ENCODE measurements at regions not wholly inside any gene's neighbourhood (a gene's known extent, or its start where the extent isn't known, plus 50 kb on each side); places are given as distances from the start of the nearest gene placed in this dataset.

- TF ChIP-seq CTCF (conservative IDR thresholded peaks at IDR 0.05; ENCODE audit: low read length): no peak
- no peak for TF ChIP-seq EZH2phosphoT487 (IDR thresholded peaks at IDR 0.05; ENCODE audit: borderline replicate concordance)
Observed at GRCh38 chr21:27691006-27691405, 724.1 kb upstream of the ADAMTS5 start.

GRCh38 chr21:27690426-27690825 is 723.5 kb upstream of the ADAMTS5 start:
- no peaks in the 10 kb centered on the region for H3K4me1 ChIP-seq (ENCODE audit: insufficient read depth, low read length, poor library complexity, severe bottlenecking)
- 0 out of 2 replicates have a peak, but pooled peaks cover 6% of the 10 kb centered on the region for H3K9me3 ChIP-seq (ENCODE audit: insufficient read depth, low read depth, low read length)
- no peaks in the 10 kb centered on the region for H3K27me3 ChIP-seq (ENCODE audit: insufficient read depth, low read length, poor library complexity, severe bottlenecking)
- H3K36me3 ChIP-seq (ENCODE audit: insufficient read depth, low read length): no peaks in the 10 kb centered on the region
- no peak overlapping the region for H3K4me3 ChIP-seq (ENCODE audit: low read length, poor library complexity, severe bottlenecking)
- no peak for TF ChIP-seq EZH2phosphoT487 (IDR thresholded peaks at IDR 0.05; ENCODE audit: borderline replicate concordance)
- TF ChIP-seq CTCF (conservative IDR thresholded peaks at IDR 0.05; ENCODE audit: low read length): no peak
- no peaks in the 10 kb centered on the region for H3F3A ChIP-seq (ENCODE audit: low read depth)
- no peak overlapping the region for H3K4me2 ChIP-seq (ENCODE audit: low read depth, low read length, poor library complexity, severe bottlenecking)
- H3K9me2 ChIP-seq (replicated peaks; ENCODE audit: low read depth, low read length): no peaks in the 10 kb centered on the region
- H4K20me1 ChIP-seq (ENCODE audit: insufficient read depth, low read length, poor library complexity, severe bottlenecking): no peaks in the 10 kb centered on the region
- H2AFZ ChIP-seq (ENCODE audit: low read length): no peak overlapping the region
- H3K9ac ChIP-seq (ENCODE audit: low read depth, low read length, poor library complexity, severe bottlenecking): no peak overlapping the region
- H3K79me2 ChIP-seq (ENCODE audit: insufficient read depth, low read length): no peaks in the 10 kb centered on the region

More at GRCh38 chr21:27691006-27691405, 724.1 kb upstream of the ADAMTS5 start:
- Histone ChIP-seq H3K9me3 (ENCODE audit: insufficient read depth, low read depth, low read length) (0 out of 2 replicates have a peak, but pooled peaks cover 6% of the 10 kb centered on the region), H3K79me2 (ENCODE audit: insufficient read depth, low read length) (no peaks in the 10 kb centered on the region), H3K9ac (ENCODE audit: low read depth, low read length, poor library complexity, severe bottlenecking) (no peak overlapping the region), H3F3A (ENCODE audit: low read depth) (no peaks in the 10 kb centered on the region), H4K20me1 (ENCODE audit: insufficient read depth, low read length, poor library complexity, severe bottlenecking) (no peaks in the 10 kb centered on the region), H2AFZ (ENCODE audit: low read length) (no peak overlapping the region), H3K4me3 (ENCODE audit: low read length, poor library complexity, severe bottlenecking) (no peak overlapping the region), H3K4me2 (ENCODE audit: low read depth, low read length, poor library complexity, severe bottlenecking) (no peak overlapping the region), H3K27me3 (ENCODE audit: insufficient read depth, low read length, poor library complexity, severe bottlenecking) (no peaks in the 10 kb centered on the region), H3K9me2 (replicated peaks; ENCODE audit: low read depth, low read length) (no peaks in the 10 kb centered on the region), H3K4me1 (ENCODE audit: insufficient read depth, low read length, poor library complexity, severe bottlenecking) (no peaks in the 10 kb centered on the region), H3K36me3 (ENCODE audit: insufficient read depth, low read length) (no peaks in the 10 kb centered on the region)

GRCh38 chr21:27688773-27689172 is 721.9 kb upstream of the ADAMTS5 start:
- TF ChIP-seq CTCF (conservative IDR thresholded peaks at IDR 0.05; ENCODE audit: low read length) (no peak), EZH2phosphoT487 (IDR thresholded peaks at IDR 0.05; ENCODE audit: borderline replicate concordance) (no peak)
- Histone ChIP-seq H3K9me3 (ENCODE audit: insufficient read depth, low read depth, low read length) (0 out of 2 replicates have a peak, but pooled peaks cover 6% of the 10 kb centered on the region), H3K4me2 (ENCODE audit: low read depth, low read length, poor library complexity, severe bottlenecking) (no peak overlapping the region), H3K36me3 (ENCODE audit: insufficient read depth, low read length) (no peaks in the 10 kb centered on the region), H3K9ac (ENCODE audit: low read depth, low read length, poor library complexity, severe bottlenecking) (no peak overlapping the region), H3K27me3 (ENCODE audit: insufficient read depth, low read length, poor library complexity, severe bottlenecking) (no peaks in the 10 kb centered on the region), H2AFZ (ENCODE audit: low read length) (no peak overlapping the region), H4K20me1 (ENCODE audit: insufficient read depth, low read length, poor library complexity, severe bottlenecking) (no peaks in the 10 kb centered on the region), H3K79me2 (ENCODE audit: insufficient read depth, low read length) (no peaks in the 10 kb centered on the region), H3K4me3 (ENCODE audit: low read length, poor library complexity, severe bottlenecking) (no peak overlapping the region), H3K4me1 (ENCODE audit: insufficient read depth, low read length, poor library complexity, severe bottlenecking) (no peaks in the 10 kb centered on the region), H3K9me2 (replicated peaks; ENCODE audit: low read depth, low read length) (no peaks in the 10 kb centered on the region), H3F3A (ENCODE audit: low read depth) (no peaks in the 10 kb centered on the region)

Measured in Loucy (cell line).